NOMO-1 treated with dmso at 0.1 percent for 144 hours (cell line): ENCODE measurements at regions not wholly inside any gene's neighbourhood (a gene's known extent, or its start where the extent isn't known, plus 50 kb on each side); places are given as distances from the start of the nearest gene placed in this dataset.

ENCODE experiments used
- DNase-seq: peaks from one replicate; lab custom pipeline; 2025; ENCODE audit not compliant: unreplicated experiment; lab: John Stamatoyannopoulos, UW

GRCh38 chr2:191514613-191515012 lies 163.3 kb upstream of the NABP1 start:
- no peak for DNase-seq

GRCh38 chr2:191515551-191515950 lies 162.4 kb upstream of the NABP1 start:
- DNase-seq: no peak

- no peak for DNase-seq
Observed at GRCh38 chr2:191516260-191516659, 161.7 kb upstream of the NABP1 start.

GRCh38 chr2:191521608-191522208 lies 156.2 kb upstream of the NABP1 start:
- no peak for DNase-seq

GRCh38 chr2:191522478-191523120 lies 155.3 kb upstream of the NABP1 start:
- no peak for DNase-seq

- no peak for DNase-seq
Observed at GRCh38 chr2:191526091-191526490, 151.8 kb upstream of the NABP1 start.

- DNase-seq: no peak
Observed at GRCh38 chr2:191526536-191526935, 151.4 kb upstream of the NABP1 start.

- no peak for DNase-seq
Observed at GRCh38 chr2:191526953-191527556, 150.9 kb upstream of the NABP1 start.

- DNase-seq: no peak
Observed at GRCh38 chr2:191530618-191531017, 147.3 kb upstream of the NABP1 start.

- DNase-seq: peak; percentile 10
Observed at GRCh38 chr2:191533693-191534180, 144.2 kb upstream of the NABP1 start.

GRCh38 chr2:191537921-191538320 lies 140.0 kb upstream of the NABP1 start:
- no peak for DNase-seq

GRCh38 chr2:191538334-191538903 lies 139.5 kb upstream of the NABP1 start:
- no peak for DNase-seq

GRCh38 chr2:191539068-191539467 lies 138.9 kb upstream of the NABP1 start:
- DNase-seq: no peak

GRCh38 chr2:191540681-191541080 lies 137.3 kb upstream of the NABP1 start:
- no peak for DNase-seq

GRCh38 chr2:191543708-191544107 lies 134.2 kb upstream of the NABP1 start:
- no peak for DNase-seq

- no peak for DNase-seq
Observed at GRCh38 chr2:191544461-191545062, 133.4 kb upstream of the NABP1 start.

- no peak for DNase-seq
Observed at GRCh38 chr2:191545361-191545760, 132.6 kb upstream of the NABP1 start.

GRCh38 chr2:191552066-191552465 lies 125.9 kb upstream of the NABP1 start:
- DNase-seq: no peak

- no peak for DNase-seq
Observed at GRCh38 chr2:191554240-191554639, 123.7 kb upstream of the NABP1 start.

GRCh38 chr2:191555092-191555742 lies 122.7 kb upstream of the NABP1 start:
- peak; percentile 11 for DNase-seq

- no peak for DNase-seq
Observed at GRCh38 chr2:191556463-191556862, 121.5 kb upstream of the NABP1 start.
